ENCODE measurements at regions not wholly inside any gene's neighbourhood (a gene's known extent, or its start where the extent isn't known, plus 50 kb on each side); places are given as distances from the start of the nearest gene placed in this dataset.

GRCh38 chr9:105062222-105062855, 134.4 kb upstream of the ABCA1 start:
- Histone ChIP-seq H3K36me3 (ENCODE audit: control insufficient read depth, insufficient read depth, low read length) (no peaks in the 10 kb centered on the region), H3K9me3 (ENCODE audit: control insufficient read depth, insufficient read depth, low read length) (no peaks in the 10 kb centered on the region), H3K27me3 (ENCODE audit: control insufficient read depth, insufficient read depth, low read length) (no peaks in the 10 kb centered on the region), H3K4me3 (ENCODE audit: low read depth, low read length) (no peak overlapping the region), H3K9ac (ENCODE audit: low read depth, low read length) (no peak overlapping the region), H3K27ac (ENCODE audit: low read depth, low read length) (no peak overlapping the region), H3K4me1 (ENCODE audit: control insufficient read depth, insufficient read depth, low read length) (peaks cover 10% of the 10 kb centered on the region; the same call in 1 of the 2 replicates)

GRCh38 chr9:105064248-105065097, 136.5 kb upstream of the ABCA1 start:
- H3K27ac ChIP-seq (ENCODE audit: low read depth, low read length) = no peak overlapping the region

GRCh38 chr9:105065098-105066088, 137.4 kb upstream of the ABCA1 start:
- Histone ChIP-seq H3K36me3 (ENCODE audit: control insufficient read depth, insufficient read depth, low read length) (no peaks in the 10 kb centered on the region), H3K9me3 (ENCODE audit: control insufficient read depth, insufficient read depth, low read length) (no peaks in the 10 kb centered on the region), H3K4me3 (ENCODE audit: low read depth, low read length) (no peak overlapping the region), H3K27ac (ENCODE audit: low read depth, low read length) (no peak overlapping the region), H3K4me1 (ENCODE audit: control insufficient read depth, insufficient read depth, low read length) (peaks cover 10% of the 10 kb centered on the region), H3K27me3 (ENCODE audit: control insufficient read depth, insufficient read depth, low read length) (no peaks in the 10 kb centered on the region), H3K9ac (ENCODE audit: low read depth, low read length) (no peak overlapping the region)

More at GRCh38 chr9:105064248-105065097, 136.5 kb upstream of the ABCA1 start:
- Histone ChIP-seq H3K4me3 (ENCODE audit: low read depth, low read length) (no peak overlapping the region), H3K4me1 (ENCODE audit: control insufficient read depth, insufficient read depth, low read length) (peaks cover 10% of the 10 kb centered on the region; the same call in 1 of the 2 replicates), H3K9me3 (ENCODE audit: control insufficient read depth, insufficient read depth, low read length) (no peaks in the 10 kb centered on the region), H3K36me3 (ENCODE audit: control insufficient read depth, insufficient read depth, low read length) (no peaks in the 10 kb centered on the region), H3K9ac (ENCODE audit: low read depth, low read length) (no peak overlapping the region), H3K27me3 (ENCODE audit: control insufficient read depth, insufficient read depth, low read length) (no peaks in the 10 kb centered on the region)

GRCh38 chr9:105066275-105066865, 138.4 kb upstream of the ABCA1 start:
- H3K9ac ChIP-seq (ENCODE audit: low read depth, low read length) = no peak overlapping the region
- H3K4me1 ChIP-seq (ENCODE audit: control insufficient read depth, insufficient read depth, low read length) = peaks cover 10% of the 10 kb centered on the region
- H3K4me3 ChIP-seq (ENCODE audit: low read depth, low read length) = no peak overlapping the region
- H3K27ac ChIP-seq (ENCODE audit: low read depth, low read length) = no peak overlapping the region
- no peaks in the 10 kb centered on the region for H3K27me3 ChIP-seq (ENCODE audit: control insufficient read depth, insufficient read depth, low read length)
- no peaks in the 10 kb centered on the region for H3K36me3 ChIP-seq (ENCODE audit: control insufficient read depth, insufficient read depth, low read length)
- no peaks in the 10 kb centered on the region for H3K9me3 ChIP-seq (ENCODE audit: control insufficient read depth, insufficient read depth, low read length)

GRCh38 chr9:105067895-105068580, 140.1 kb upstream of the ABCA1 start:
- Histone ChIP-seq H3K9ac (ENCODE audit: low read depth, low read length) (no peak overlapping the region), H3K27me3 (ENCODE audit: control insufficient read depth, insufficient read depth, low read length) (no peaks in the 10 kb centered on the region), H3K4me1 (ENCODE audit: control insufficient read depth, insufficient read depth, low read length) (peaks cover 10% of the 10 kb centered on the region), H3K4me3 (ENCODE audit: low read depth, low read length) (no peak overlapping the region), H3K9me3 (ENCODE audit: control insufficient read depth, insufficient read depth, low read length) (no peaks in the 10 kb centered on the region), H3K36me3 (ENCODE audit: control insufficient read depth, insufficient read depth, low read length) (no peaks in the 10 kb centered on the region), H3K27ac (ENCODE audit: low read depth, low read length) (no peak overlapping the region)

- no peak overlapping the region for H3K27ac ChIP-seq (ENCODE audit: low read depth, low read length)
- H3K27me3 ChIP-seq (ENCODE audit: control insufficient read depth, insufficient read depth, low read length) = no peaks in the 10 kb centered on the region
- no peak overlapping the region for H3K4me3 ChIP-seq (ENCODE audit: low read depth, low read length)
- no peaks in the 10 kb centered on the region for H3K36me3 ChIP-seq (ENCODE audit: control insufficient read depth, insufficient read depth, low read length)
- H3K9ac ChIP-seq (ENCODE audit: low read depth, low read length) = no peak overlapping the region
- no peaks in the 10 kb centered on the region for H3K9me3 ChIP-seq (ENCODE audit: control insufficient read depth, insufficient read depth, low read length)
- H3K4me1 ChIP-seq (ENCODE audit: control insufficient read depth, insufficient read depth, low read length) = peaks cover 4% of the 10 kb centered on the region
These were observed 141.3 kb upstream of the ABCA1 start for GRCh38 chr9:105069285-105069684.

- Histone ChIP-seq H3K27me3 (ENCODE audit: control insufficient read depth, insufficient read depth, low read length) (no peaks in the 10 kb centered on the region), H3K36me3 (ENCODE audit: control insufficient read depth, insufficient read depth, low read length) (no peaks in the 10 kb centered on the region), H3K4me1 (ENCODE audit: control insufficient read depth, insufficient read depth, low read length) (peaks cover under 1% of the 10 kb centered on the region; the same call in 1 of the 2 replicates), H3K9me3 (ENCODE audit: control insufficient read depth, insufficient read depth, low read length) (no peaks in the 10 kb centered on the region), H3K9ac (ENCODE audit: low read depth, low read length) (no peak overlapping the region), H3K27ac (ENCODE audit: low read depth, low read length) (no peak overlapping the region), H3K4me3 (ENCODE audit: low read depth, low read length) (no peak overlapping the region)
These were observed 141.7 kb upstream of the ABCA1 start for GRCh38 chr9:105069696-105070095.

- Histone ChIP-seq H3K36me3 (ENCODE audit: control insufficient read depth, insufficient read depth, low read length) (no peaks in the 10 kb centered on the region), H3K4me3 (ENCODE audit: low read depth, low read length) (no peak overlapping the region), H3K27me3 (ENCODE audit: control insufficient read depth, insufficient read depth, low read length) (no peaks in the 10 kb centered on the region), H3K27ac (ENCODE audit: low read depth, low read length) (no peak overlapping the region), H3K9me3 (ENCODE audit: control insufficient read depth, insufficient read depth, low read length) (no peaks in the 10 kb centered on the region), H3K9ac (ENCODE audit: low read depth, low read length) (no peak overlapping the region), H3K4me1 (ENCODE audit: control insufficient read depth, insufficient read depth, low read length) (no peaks in the 10 kb centered on the region; the same call in 1 of the 2 replicates)
These were observed 142.2 kb upstream of the ABCA1 start for GRCh38 chr9:105070176-105070575.

- H3K27ac ChIP-seq (ENCODE audit: low read depth, low read length) = no peak overlapping the region
- no peak overlapping the region for H3K4me3 ChIP-seq (ENCODE audit: low read depth, low read length)
- H3K9ac ChIP-seq (ENCODE audit: low read depth, low read length) = no peak overlapping the region
- no peaks in the 10 kb centered on the region for H3K36me3 ChIP-seq (ENCODE audit: control insufficient read depth, insufficient read depth, low read length)
- no peaks in the 10 kb centered on the region; the same call in 1 of the 2 replicates for H3K4me1 ChIP-seq (ENCODE audit: control insufficient read depth, insufficient read depth, low read length)
- no peaks in the 10 kb centered on the region for H3K9me3 ChIP-seq (ENCODE audit: control insufficient read depth, insufficient read depth, low read length)
- no peaks in the 10 kb centered on the region for H3K27me3 ChIP-seq (ENCODE audit: control insufficient read depth, insufficient read depth, low read length)
These were observed 144.5 kb upstream of the ABCA1 start for GRCh38 chr9:105072476-105072875.

GRCh38 chr9:105073147-105073546, 145.2 kb upstream of the ABCA1 start:
- Histone ChIP-seq H3K9me3 (ENCODE audit: control insufficient read depth, insufficient read depth, low read length) (no peaks in the 10 kb centered on the region), H3K4me1 (ENCODE audit: control insufficient read depth, insufficient read depth, low read length) (no peaks in the 10 kb centered on the region; the same call in 1 of the 2 replicates), H3K9ac (ENCODE audit: low read depth, low read length) (no peak overlapping the region), H3K27me3 (ENCODE audit: control insufficient read depth, insufficient read depth, low read length) (no peaks in the 10 kb centered on the region), H3K36me3 (ENCODE audit: control insufficient read depth, insufficient read depth, low read length) (no peaks in the 10 kb centered on the region), H3K4me3 (ENCODE audit: low read depth, low read length) (no peak overlapping the region), H3K27ac (ENCODE audit: low read depth, low read length) (no peak overlapping the region)
